ENCODE measurements at regions not wholly inside any gene's neighbourhood (a gene's known extent, or its start where the extent isn't known, plus 50 kb on each side); places are given as distances from the start of the nearest gene placed in this dataset.

- in situ Hi-C loops (cut with HindIII; ENCODE audit: low pct_unique_long_range_greater_than_20kb, low sequenced_read_pairs): no loop called here
- TF ChIP-seq TCF7L2 (IDR thresholded peaks at IDR 0.05; ENCODE audit: low read depth, low read length) (no peak), SIN3A (IDR thresholded peaks at IDR 0.05; ENCODE audit: borderline replicate concordance, insufficient read depth, low read depth, low read length) (no peak), CTCF (IDR thresholded peaks at IDR 0.05) (no peak), REST (IDR thresholded peaks at IDR 0.05; ENCODE audit: insufficient read depth in 1 of 2, low read depth in 2 of 2, low read length in 1 of 2) (no peak), POLR2AphosphoS5 (IDR thresholded peaks at IDR 0.05; ENCODE audit: low read depth, low read length) (no peak)
- no TSS peak for BruUV-seq (replicated peaks)
- no peaks in the 10 kb centered on the region for H3K9me3 ChIP-seq (ENCODE audit: control insufficient read depth, insufficient read depth, low read depth, low read length)
- intact Hi-C loops (cut with micrococcal nuclease; ENCODE audit: unreplicated experiment): loop anchor here (5.0 kb wide), 1 partner anchor 108 kb away; no protein-coding TSS in a partner anchor
- POLR2A ChIA-PET: no interaction called here
- no peak overlapping the region for H3K4me3 ChIP-seq (ENCODE audit: low read depth in 2 of 2, low read length in 2 of 2)
- no peak overlapping the region for H3K27ac ChIP-seq (ENCODE audit: low read length)
- DNase-seq (ENCODE audit: low read depth, low spot score) (no peak), ATAC-seq (no peak)
- no peaks in the 10 kb centered on the region for H3K36me3 ChIP-seq (ENCODE audit: control insufficient read depth, insufficient read depth, low read length)
- H3K4me1 ChIP-seq (ENCODE audit: control insufficient read depth, insufficient read depth, low read length): no peaks in the 10 kb centered on the region; the same call in 1 of the 2 replicates
- 0 out of 2 replicates have a peak, but pooled peaks cover 2% of the 10 kb centered on the region for H3K27me3 ChIP-seq (ENCODE audit: control insufficient read depth, insufficient read depth, low read length)
- CTCF ChIA-PET: no interaction called here
Measured at GRCh38 chr2:15745350-15745749, 153.7 kb downstream of the DDX1 start.

GRCh38 chr2:15745907-15746702, 154.4 kb downstream of the DDX1 start:
- Histone ChIP-seq H3K4me1 (ENCODE audit: control insufficient read depth, insufficient read depth, low read length) (no peaks in the 10 kb centered on the region; the same call in 1 of the 2 replicates), H3K27ac (ENCODE audit: low read length) (no peak overlapping the region), H3K4me3 (ENCODE audit: low read depth in 2 of 2, low read length in 2 of 2) (no peak overlapping the region), H3K9me3 (ENCODE audit: control insufficient read depth, insufficient read depth, low read depth, low read length) (no peaks in the 10 kb centered on the region), H3K27me3 (ENCODE audit: control insufficient read depth, insufficient read depth, low read length) (0 out of 2 replicates have a peak, but pooled peaks cover 1% of the 10 kb centered on the region), H3K36me3 (ENCODE audit: control insufficient read depth, insufficient read depth, low read length) (no peaks in the 10 kb centered on the region)
- in situ Hi-C loops (cut with HindIII; ENCODE audit: low pct_unique_long_range_greater_than_20kb, low sequenced_read_pairs) (no loop called here), intact Hi-C loops (cut with micrococcal nuclease; ENCODE audit: unreplicated experiment) (loop anchor here (5.0 kb wide), 1 partner anchor 109 kb away; no protein-coding TSS in a partner anchor)
- no peak for DNase-seq (ENCODE audit: low read depth, low spot score)
- BruUV-seq (replicated peaks): no TSS peak
- ChIA-PET CTCF (no interaction called here), POLR2A (no interaction called here)
- no peak for TF ChIP-seq SIN3A (IDR thresholded peaks at IDR 0.05; ENCODE audit: borderline replicate concordance, insufficient read depth, low read depth, low read length)
- no peak for ATAC-seq
